ENCODE measurements at regions not wholly inside any gene's neighbourhood (a gene's known extent, or its start where the extent isn't known, plus 50 kb on each side); places are given as distances from the start of the nearest gene placed in this dataset.

- H3K4me2 ChIP-seq, result no peak overlapping the region
- H3K9me3 ChIP-seq, result no peaks in the 10 kb centered on the region
- no peaks in the 10 kb centered on the region for H3K36me3 ChIP-seq (replicated peaks in 1 of 2; ENCODE audit: control insufficient read depth in 1 of 2, insufficient read depth in 2 of 2, low read length in 1 of 2)
- no peak overlapping the region for H3K9ac ChIP-seq
- no peak overlapping the region for H3K27ac ChIP-seq (ENCODE audit: low read depth in 2 of 2, low read length in 1 of 2)
- 60% methylated on average over 1 of the region's 1 CpG for WGBS (ENCODE audit: low lambda C conversion rate)
- ChIA-PET CTCF (interaction anchor here (2.0 to 3.7 kb wide), 6 partner anchors 139 to 846 kb away, joined by 11 to 74 read pairs (median 14); partner anchors contain the start of gene IGFBP5), POLR2A (no interaction called here)
- no peak overlapping the region for H2AFZ ChIP-seq (ENCODE audit: low read depth)
- H3K79me2 ChIP-seq (ENCODE audit: insufficient read depth), result no peaks in the 10 kb centered on the region
- H3K4me3 ChIP-seq (ENCODE audit: low read depth in 2 of 2, low read length in 1 of 2), result no peak overlapping the region
- no peaks in the 10 kb centered on the region for H3K27me3 ChIP-seq (ENCODE audit: insufficient read depth)
- H4K20me1 ChIP-seq (ENCODE audit: insufficient read depth), result no peaks in the 10 kb centered on the region
- no peak for DNase-seq
- no peaks in the 10 kb centered on the region for H3K9me2 ChIP-seq
- H3K4me1 ChIP-seq (ENCODE audit: control insufficient read depth in 1 of 2, insufficient read depth in 2 of 2, low read depth in 1 of 2, low read length in 1 of 2), result peaks cover 8 to 11% of the 10 kb centered on the region in 2 experiments; a peak in 3 of 4 replicates
- H3F3A ChIP-seq (replicated peaks; ENCODE audit: insufficient read depth), result no peaks in the 10 kb centered on the region
- TF ChIP-seq, protein P1, sequence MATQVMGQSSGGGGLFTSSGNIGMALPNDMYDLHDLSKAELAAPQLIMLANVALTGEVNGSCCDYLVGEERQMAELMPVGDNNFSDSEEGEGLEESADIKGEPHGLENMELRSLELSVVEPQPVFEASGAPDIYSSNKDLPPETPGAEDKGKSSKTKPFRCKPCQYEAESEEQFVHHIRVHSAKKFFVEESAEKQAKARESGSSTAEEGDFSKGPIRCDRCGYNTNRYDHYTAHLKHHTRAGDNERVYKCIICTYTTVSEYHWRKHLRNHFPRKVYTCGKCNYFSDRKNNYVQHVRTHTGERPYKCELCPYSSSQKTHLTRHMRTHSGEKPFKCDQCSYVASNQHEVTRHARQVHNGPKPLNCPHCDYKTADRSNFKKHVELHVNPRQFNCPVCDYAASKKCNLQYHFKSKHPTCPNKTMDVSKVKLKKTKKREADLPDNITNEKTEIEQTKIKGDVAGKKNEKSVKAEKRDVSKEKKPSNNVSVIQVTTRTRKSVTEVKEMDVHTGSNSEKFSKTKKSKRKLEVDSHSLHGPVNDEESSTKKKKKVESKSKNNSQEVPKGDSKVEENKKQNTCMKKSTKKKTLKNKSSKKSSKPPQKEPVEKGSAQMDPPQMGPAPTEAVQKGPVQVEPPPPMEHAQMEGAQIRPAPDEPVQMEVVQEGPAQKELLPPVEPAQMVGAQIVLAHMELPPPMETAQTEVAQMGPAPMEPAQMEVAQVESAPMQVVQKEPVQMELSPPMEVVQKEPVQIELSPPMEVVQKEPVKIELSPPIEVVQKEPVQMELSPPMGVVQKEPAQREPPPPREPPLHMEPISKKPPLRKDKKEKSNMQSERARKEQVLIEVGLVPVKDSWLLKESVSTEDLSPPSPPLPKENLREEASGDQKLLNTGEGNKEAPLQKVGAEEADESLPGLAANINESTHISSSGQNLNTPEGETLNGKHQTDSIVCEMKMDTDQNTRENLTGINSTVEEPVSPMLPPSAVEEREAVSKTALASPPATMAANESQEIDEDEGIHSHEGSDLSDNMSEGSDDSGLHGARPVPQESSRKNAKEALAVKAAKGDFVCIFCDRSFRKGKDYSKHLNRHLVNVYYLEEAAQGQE (IDR thresholded peaks at IDR 0.05; ENCODE audit: low read depth, low read length), result no peak
- TF ChIP-seq EZH2phosphoT487 (IDR thresholded peaks at IDR 0.05; ENCODE audit: borderline replicate concordance, low read depth) (no peak), RFX5 (IDR thresholded peaks at IDR 0.05; ENCODE audit: low read length) (no peak), GABPA (IDR thresholded peaks at IDR 0.05; ENCODE audit: low read depth) (no peak), TEAD4 (IDR thresholded peaks at IDR 0.05; ENCODE audit: borderline replicate concordance, insufficient read depth) (no peak), SMC3 (IDR thresholded peaks at IDR 0.05; ENCODE audit: low read depth, low read length) (no peak), MAX (IDR thresholded peaks at IDR 0.05; ENCODE audit: low read depth) (no peak)
Measured at GRCh38 chr2:217512259-217512658, 490.5 kb downstream of the TNS1 start.

DNA sequence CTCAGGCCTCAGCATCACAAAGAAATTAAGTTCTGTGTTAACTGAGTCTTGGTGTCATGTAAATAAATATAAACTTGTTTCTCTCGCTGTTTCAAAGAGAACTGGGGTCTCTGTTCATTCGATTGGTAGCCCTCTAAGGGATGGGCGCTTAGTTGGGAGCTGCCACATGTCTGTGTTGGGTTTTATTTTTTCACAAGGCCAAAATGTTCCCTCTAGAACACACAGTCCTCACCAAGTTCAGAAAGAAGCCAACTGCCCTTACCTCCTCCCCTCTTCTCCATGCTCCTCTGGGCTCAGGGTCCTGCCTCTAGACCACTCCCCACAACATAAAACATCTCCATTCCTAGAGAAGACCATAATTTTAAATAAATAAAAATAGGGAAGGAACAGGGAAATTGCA lies 490.9 kb downstream of the TNS1 start:
- Histone ChIP-seq H3K4me2 (no peak overlapping the region), H3K9me2 (no peaks in the 10 kb centered on the region), H3K4me1 (ENCODE audit: control insufficient read depth in 1 of 2, insufficient read depth in 2 of 2, low read depth in 1 of 2, low read length in 1 of 2) (peaks cover 8 to 11% of the 10 kb centered on the region in 2 experiments; a peak in 3 of 4 replicates), H4K20me1 (ENCODE audit: insufficient read depth) (no peaks in the 10 kb centered on the region), H3K36me3 (replicated peaks in 1 of 2; ENCODE audit: control insufficient read depth in 1 of 2, insufficient read depth in 2 of 2, low read length in 1 of 2) (no peaks in the 10 kb centered on the region), H3K27me3 (ENCODE audit: insufficient read depth) (no peaks in the 10 kb centered on the region), H3K27ac (ENCODE audit: low read depth in 2 of 2, low read length in 1 of 2) (no peak overlapping the region), H3F3A (replicated peaks; ENCODE audit: insufficient read depth) (no peaks in the 10 kb centered on the region), H3K4me3 (ENCODE audit: low read depth in 2 of 2, low read length in 1 of 2) (no peak overlapping the region), H3K79me2 (ENCODE audit: insufficient read depth) (no peaks in the 10 kb centered on the region), H3K9me3 (no peaks in the 10 kb centered on the region), H3K9ac (no peak overlapping the region), H2AFZ (ENCODE audit: low read depth) (no peak overlapping the region)
- no peak for DNase-seq
- ChIA-PET POLR2A (no interaction called here), CTCF (interaction anchor here (0.7 to 3.7 kb wide), 22 partner anchors 9 to 995 kb away, joined by 3 to 74 read pairs (median 6); partner anchors contain the start of gene IGFBP5)
- 81% methylated on average over 3 of the region's 3 CpGs for WGBS (ENCODE audit: low lambda C conversion rate)
- TF ChIP-seq TEAD4 (IDR thresholded peaks at IDR 0.05; ENCODE audit: borderline replicate concordance, insufficient read depth) (no peak), POLR2AphosphoS5 (IDR thresholded peaks at IDR 0.05; ENCODE audit: low read depth, low read length) (no peak), GABPA (IDR thresholded peaks at IDR 0.05; ENCODE audit: low read depth) (no peak), EP300 (IDR thresholded peaks at IDR 0.05; ENCODE audit: borderline replicate concordance in 1 of 2, low read depth in 1 of 2, low read length in 1 of 2) (no peak), USF1 (IDR thresholded peaks at IDR 0.05; ENCODE audit: borderline replicate concordance, low read depth) (no peak), ELF1 (IDR thresholded peaks at IDR 0.05) (no peak), FOXM1 (IDR thresholded peaks at IDR 0.05; ENCODE audit: low read depth) (no peak), MEF2A (IDR thresholded peaks at IDR 0.05; ENCODE audit: borderline replicate concordance, low read depth) (no peak), SIN3A (IDR thresholded peaks at IDR 0.05; ENCODE audit: borderline replicate concordance, low read depth, low read length) (no peak), MAX (IDR thresholded peaks at IDR 0.05; ENCODE audit: low read depth) (no peak), FOSL2 (IDR thresholded peaks at IDR 0.05; ENCODE audit: borderline replicate concordance, low read depth) (no peak), GATA2 (CRISPR knock-in tag; IDR thresholded peaks at IDR 0.05) (no peak), SMC3 (IDR thresholded peaks at IDR 0.05; ENCODE audit: low read depth, low read length) (no peak), JUND (IDR thresholded peaks at IDR 0.05) (no peak), TCF12 (IDR thresholded peaks at IDR 0.05) (no peak), TAF1 (IDR thresholded peaks at IDR 0.05; ENCODE audit: borderline replicate concordance, low read depth, low read length) (no peak)
- TF ChIP-seq, protein P2, sequence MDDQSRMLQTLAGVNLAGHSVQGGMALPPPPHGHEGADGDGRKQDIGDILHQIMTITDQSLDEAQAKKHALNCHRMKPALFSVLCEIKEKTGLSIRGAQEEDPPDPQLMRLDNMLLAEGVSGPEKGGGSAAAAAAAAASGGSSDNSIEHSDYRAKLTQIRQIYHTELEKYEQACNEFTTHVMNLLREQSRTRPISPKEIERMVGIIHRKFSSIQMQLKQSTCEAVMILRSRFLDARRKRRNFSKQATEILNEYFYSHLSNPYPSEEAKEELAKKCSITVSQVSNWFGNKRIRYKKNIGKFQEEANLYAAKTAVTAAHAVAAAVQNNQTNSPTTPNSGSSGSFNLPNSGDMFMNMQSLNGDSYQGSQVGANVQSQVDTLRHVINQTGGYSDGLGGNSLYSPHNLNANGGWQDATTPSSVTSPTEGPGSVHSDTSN (IDR thresholded peaks at IDR 0.05), result no peak
- TF ChIP-seq, protein P3, sequence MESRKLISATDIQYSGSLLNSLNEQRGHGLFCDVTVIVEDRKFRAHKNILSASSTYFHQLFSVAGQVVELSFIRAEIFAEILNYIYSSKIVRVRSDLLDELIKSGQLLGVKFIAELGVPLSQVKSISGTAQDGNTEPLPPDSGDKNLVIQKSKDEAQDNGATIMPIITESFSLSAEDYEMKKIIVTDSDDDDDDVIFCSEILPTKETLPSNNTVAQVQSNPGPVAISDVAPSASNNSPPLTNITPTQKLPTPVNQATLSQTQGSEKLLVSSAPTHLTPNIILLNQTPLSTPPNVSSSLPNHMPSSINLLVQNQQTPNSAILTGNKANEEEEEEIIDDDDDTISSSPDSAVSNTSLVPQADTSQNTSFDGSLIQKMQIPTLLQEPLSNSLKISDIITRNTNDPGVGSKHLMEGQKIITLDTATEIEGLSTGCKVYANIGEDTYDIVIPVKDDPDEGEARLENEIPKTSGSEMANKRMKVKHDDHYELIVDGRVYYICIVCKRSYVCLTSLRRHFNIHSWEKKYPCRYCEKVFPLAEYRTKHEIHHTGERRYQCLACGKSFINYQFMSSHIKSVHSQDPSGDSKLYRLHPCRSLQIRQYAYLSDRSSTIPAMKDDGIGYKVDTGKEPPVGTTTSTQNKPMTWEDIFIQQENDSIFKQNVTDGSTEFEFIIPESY (IDR thresholded peaks at IDR 0.05; ENCODE audit: borderline replicate concordance, low read depth), result no peak
